HCT116 (cell line): ENCODE measurements at regions not wholly inside any gene's neighbourhood (a gene's known extent, or its start where the extent isn't known, plus 50 kb on each side); places are given as distances from the start of the nearest gene placed in this dataset.
A peak's percentile ranks its signal among the peaks of the same experiment; 100 is the strongest.

Experiments used
- ATAC-seq: fragments of 200-7000 bp; cut with Tn5 transposase; 2 replicates; pipeline ENCODE4 v1.9.1; 2020; ENCODE audit warnings: mild to moderate bottlenecking, moderate library complexity
- BruUV-seq: library from RNA; stranded (reverse); fragments of 400-500 nt; replicated peaks from 2 replicates; lab custom pipeline; 2021; lab: Mats Ljungman, UMichigan
- CTCF ChIA-PET: fragments of 300-600 bp; sonication (Branson Sonifier 250); formaldehyde crosslinking; loops from one replicate; lab custom pipeline; 2021; ENCODE audit warnings: antibody characterized with exemption; lab: Charles Lee
- POLR2A ChIA-PET: fragments of 300-600, 350-600 bp; sonication (Branson Sonifier 250); formaldehyde crosslinking; loops from one replicate; lab custom pipeline; 2021; ENCODE audit warnings: antibody characterized with exemption; lab: Charles Lee
- RAD21 ChIA-PET, 2 experiments: fragments of 300-600 bp; sonication (Branson Sonifier 250); formaldehyde crosslinking; loops; one replicate each; lab custom pipeline; 2023; ENCODE audit warnings: low total read pairs in 2 of 2; ENCODE audit not compliant: uncharacterized antibody in 2 of 2, unreplicated experiment in 2 of 2, low non-redundant PET in 1 of 2; lab: Charles Lee
- DNase-seq: peaks from one replicate; pipeline ENCODE4 v3.0.0-alpha.2; 2010; ENCODE audit warnings: low read depth, low spot score
- H2AFZ ChIP-seq: fragments of 200-600 bp; shearing (Covaris generic), sonication (generic); 2 replicates; pipeline ENCODE4 v1.6.1; 2017; ENCODE audit warnings: low read depth, mixed run types, mixed read lengths, antibody characterized with exemption, low read length; ENCODE audit not compliant: poor library complexity, severe bottlenecking
- H3K27ac ChIP-seq: 2 replicates; pipeline ENCODE4 v1.5.1; 2012; ENCODE audit warnings: low read depth, low read length
- H3K27me3 ChIP-seq: fragments of 200-600 bp; sonication (generic); 2 replicates; pipeline ENCODE4 v1.6.1; 2016; ENCODE audit warnings: mixed run types, low read length, mixed read lengths; ENCODE audit not compliant: insufficient read depth
- H3K36me3 ChIP-seq, 2 experiments: fragments of 200-500 bp in 1 of 2; fragments of 200-600 bp in 1 of 2; sonication (Bioruptor generic) in 1 of 2; sonication (generic) in 1 of 2; 2 replicates each; pipeline versions ENCODE4 v1.5.1 to v1.6.1; 2014 to 2016; ENCODE audit warnings: low read length in 2 of 2, inconsistent platforms in 1 of 2, mixed read lengths in 1 of 2, mixed run types in 1 of 2; ENCODE audit not compliant: insufficient read depth in 2 of 2, control insufficient read depth in 1 of 2
- H3K4me1 ChIP-seq, 2 experiments: fragments of 200-600 bp in 1 of 2; sonication (generic) in 1 of 2; 2 replicates each; pipeline versions ENCODE4 v1.5.1 to v1.6.1; 2012 to 2017; ENCODE audit warnings: low read length in 2 of 2, inconsistent platforms in 1 of 2, mild to moderate bottlenecking in 1 of 2, mixed read lengths in 1 of 2, mixed run types in 1 of 2, moderate library complexity in 1 of 2; ENCODE audit not compliant: insufficient read depth in 2 of 2, control insufficient read depth in 1 of 2
- H3K4me2 ChIP-seq: fragments of 200-600 bp; sonication (generic); 2 replicates; pipeline ENCODE4 v1.6.1; 2017; ENCODE audit warnings: mixed run types, low read length, mixed read lengths
- H3K4me3 ChIP-seq, 2 experiments: fragments of 200-600 bp in 1 of 2; sonication (generic) in 1 of 2; replicated peaks in 1 of 2; 2 replicates each; pipeline ENCODE4 v1.5.1; 2011 to 2016; ENCODE audit warnings: low read length in 2 of 2, control low read depth in 1 of 2, low read depth in 1 of 2, mild to moderate bottlenecking in 1 of 2, mixed read lengths in 1 of 2, mixed run types in 1 of 2
- H3K79me2 ChIP-seq: fragments of 200-600 bp; sonication (generic); 2 replicates; pipeline ENCODE4 v1.6.1; 2017; ENCODE audit warnings: mild to moderate bottlenecking, mixed run types, low read length, moderate library complexity, mixed read lengths; ENCODE audit not compliant: insufficient read depth
- H3K9ac ChIP-seq: fragments of 200-600 bp; sonication (generic); 2 replicates; pipeline ENCODE4 v1.6.1; 2016; ENCODE audit warnings: low read length, mixed read lengths
- H3K9me2 ChIP-seq: fragments of 200-600 bp; sonication (generic), shearing (Covaris generic); 2 replicates; pipeline ENCODE4 v1.6.1; 2017; ENCODE audit warnings: mixed run types, mild to moderate bottlenecking, moderate library complexity; ENCODE audit not compliant: insufficient read depth
- H3K9me3 ChIP-seq, 2 experiments: fragments of 200-500 bp in 1 of 2; fragments of 200-600 bp in 1 of 2; sonication (Bioruptor generic) in 1 of 2; sonication (generic) in 1 of 2; 2 replicates each; pipeline ENCODE4 v1.6.1; 2014 to 2017; ENCODE audit warnings: low read length in 2 of 2, mixed read lengths in 2 of 2, inconsistent platforms in 1 of 2, low read depth in 1 of 2, mild to moderate bottlenecking in 1 of 2, mixed run types in 1 of 2, moderate library complexity in 1 of 2; ENCODE audit not compliant: control insufficient read depth in 1 of 2, insufficient read depth in 1 of 2
- H4K20me1 ChIP-seq: fragments of 200-600 bp; sonication (generic), shearing (Covaris generic); 2 replicates; pipeline ENCODE4 v1.6.1; 2017; ENCODE audit warnings: mixed run types, mild to moderate bottlenecking, moderate library complexity; ENCODE audit not compliant: insufficient read depth
- CBX3 ChIP-seq: IDR thresholded peaks from 2 replicates; pipeline ENCODE4 v1.6.1; 2012; ENCODE audit warnings: low read depth
- CEBPB ChIP-seq: IDR thresholded peaks from 2 replicates; pipeline ENCODE4 v1.6.1; 2012; ENCODE audit warnings: low read depth
- EGR1 ChIP-seq: IDR thresholded peaks from 2 replicates; pipeline ENCODE4 v1.6.1; 2012; ENCODE audit warnings: low read depth
- EZH2phosphoT487 ChIP-seq: fragments of 200-600 bp; IDR thresholded peaks from 2 replicates; pipeline ENCODE4 v1.6.1; 2018; ENCODE audit warnings: antibody characterized with exemption, borderline replicate concordance
- FOSL1 ChIP-seq: IDR thresholded peaks from 2 replicates; pipeline ENCODE4 v1.6.1; 2012; ENCODE audit warnings: low read depth
- JUND ChIP-seq: IDR thresholded peaks from 2 replicates; pipeline ENCODE4 v1.6.1; 2012
- POLR2AphosphoS5 ChIP-seq: IDR thresholded peaks from 2 replicates; pipeline ENCODE4 v1.6.1; 2011; ENCODE audit warnings: mild to moderate bottlenecking, low read depth, low read length, moderate library complexity
- SP1 ChIP-seq: IDR thresholded peaks from 2 replicates; pipeline ENCODE4 v1.6.1; 2012; ENCODE audit warnings: low read depth
- TCF7L2 ChIP-seq: IDR thresholded peaks from 2 replicates; pipeline ENCODE4 v1.7.0; 2011; ENCODE audit warnings: borderline replicate concordance, inconsistent platforms; ENCODE audit not compliant: insufficient read depth, insufficient read length; ENCODE audit errors: extremely low read depth
- ZNF274 ChIP-seq: fragments of 200-500 bp; sonication (Bioruptor generic); IDR thresholded peaks from 2 replicates; pipeline ENCODE4 v1.6.1; 2014; ENCODE audit warnings: mild to moderate bottlenecking, low read depth, low read length, inconsistent platforms
- intact Hi-C: fragments of 100-400 bp; cut with micrococcal nuclease; formaldehyde crosslinking; loops from 2 replicates; pipeline ENCODE4 v1.10.0; 2022

DNA sequence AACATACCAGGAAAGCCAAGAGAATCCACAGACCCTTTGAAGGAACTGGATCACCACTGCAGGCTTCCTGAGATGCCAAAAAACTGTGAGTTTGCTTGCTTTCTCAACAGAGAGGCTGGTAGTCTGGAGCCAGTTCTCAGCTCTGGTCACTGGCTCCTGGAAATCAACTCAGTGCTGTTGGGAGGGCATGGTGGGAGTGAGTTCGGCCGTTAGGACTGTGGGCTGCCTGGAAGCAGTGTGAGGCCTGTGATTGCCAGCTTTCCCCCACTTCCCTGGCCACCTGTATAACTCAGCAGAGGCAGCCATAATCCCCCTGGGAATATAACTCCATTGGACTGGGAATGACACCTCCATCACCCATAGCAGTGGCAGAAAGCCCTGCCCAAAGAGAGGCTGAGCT, 122.0 kb upstream of the FSTL5 start (continued):
- TF ChIP-seq FOSL1 (no peak), JUND (no peak), ZNF274 (no peak), CEBPB (no peak)

GRCh38 chr4:162282684-162283083, 118.9 kb upstream of the FSTL5 start:
- no peaks in the 10 kb centered on the region for H3K36me3 ChIP-seq
- H3K4me1 ChIP-seq: no peaks in the 10 kb centered on the region
- TF ChIP-seq JUND: no peak
- TF ChIP-seq EZH2phosphoT487: no peak
- TF ChIP-seq EGR1: no peak
- no peak for TF ChIP-seq SP1
- no peak for TF ChIP-seq POLR2AphosphoS5
- no peak overlapping the region for H3K27ac ChIP-seq
- no TSS peak for BruUV-seq
- H3K9me3 ChIP-seq: no peaks in the 10 kb centered on the region
- DNase-seq: no peak
- no peak overlapping the region for H3K4me3 ChIP-seq
- no peaks in the 10 kb centered on the region for H3K79me2 ChIP-seq
- no peak overlapping the region for H3K4me2 ChIP-seq
- H3K9me2 ChIP-seq: 0 out of 2 replicates have a peak, but pooled peaks cover 6% of the 10 kb centered on the region
- CTCF ChIA-PET: no interaction called here
- peak overlapping the region; percentile 4 for H2AFZ ChIP-seq
- no peaks in the 10 kb centered on the region for H3K27me3 ChIP-seq
- no peaks in the 10 kb centered on the region for H4K20me1 ChIP-seq
- RAD21 ChIA-PET: no interaction called here
- no peak overlapping the region for H3K9ac ChIP-seq
- intact Hi-C loops: no loop called here
- no peak for ATAC-seq
- POLR2A ChIA-PET: no interaction called here

DNA sequence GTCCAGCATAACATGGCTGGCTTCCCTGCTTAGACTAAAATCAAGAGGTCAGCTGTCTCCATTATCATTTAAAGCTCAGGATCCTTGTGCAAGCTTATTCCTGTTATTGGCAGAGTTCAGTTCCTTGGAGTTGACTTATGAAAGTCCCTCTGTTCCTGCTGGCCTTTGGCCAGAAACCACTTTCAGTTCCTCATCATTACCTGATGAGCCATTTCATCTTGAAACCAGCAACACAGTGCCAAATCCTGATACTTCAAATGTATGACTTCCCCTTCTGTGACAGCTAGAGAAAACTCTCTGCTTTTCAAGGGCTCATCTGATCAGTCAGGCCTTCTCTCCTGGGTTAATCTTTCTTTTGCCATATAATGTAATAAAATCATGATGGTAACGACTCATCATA, 110.6 kb upstream of the FSTL5 start:
- Histone ChIP-seq H3K27ac (no peak overlapping the region), H3K4me2 (no peak overlapping the region; the same call in 1 of the 2 replicates), H2AFZ (no peak overlapping the region), H3K9me2 (no peaks in the 10 kb centered on the region), H3K9ac (no peak overlapping the region), H4K20me1 (no peaks in the 10 kb centered on the region), H3K4me3 (no peak overlapping the region), H3K36me3 (no peaks in the 10 kb centered on the region), H3K79me2 (no peaks in the 10 kb centered on the region), H3K27me3 (no peaks in the 10 kb centered on the region), H3K9me3 (no peaks in the 10 kb centered on the region), H3K4me1 (peaks cover 0 to 5% of the 10 kb centered on the region in 2 experiments; a peak in 1 of 4 replicates)
- intact Hi-C loops: no loop called here
- ATAC-seq (no peak), DNase-seq (no peak)
- CTCF ChIA-PET: no interaction called here
- POLR2A ChIA-PET: no interaction called here
- RAD21 ChIA-PET: no interaction called here
- no TSS peak for BruUV-seq
- TF ChIP-seq CBX3: peak; percentile 20; the same call in 1 of the 2 replicates
- no peak for TF ChIP-seq TCF7L2
